Lung microvascular endothelial cell (primary cell): ENCODE measurements at regions not wholly inside any gene's neighbourhood (a gene's known extent, or its start where the extent isn't known, plus 50 kb on each side); places are given as distances from the start of the nearest gene placed in this dataset.
"Not testable (repeated sequence)": the region's sequence is repeated elsewhere in the genome, so short reads cannot be mapped to it uniquely, and the experiment has no call there.

Experiments used
- DNase-seq, 2 donors: peaks; one replicate each; pipeline versions ENCODE4 v3.0.0 to v3.0.0-alpha.2; 2010; ENCODE audit warnings: low read depth in 2 of 2

DNA sequence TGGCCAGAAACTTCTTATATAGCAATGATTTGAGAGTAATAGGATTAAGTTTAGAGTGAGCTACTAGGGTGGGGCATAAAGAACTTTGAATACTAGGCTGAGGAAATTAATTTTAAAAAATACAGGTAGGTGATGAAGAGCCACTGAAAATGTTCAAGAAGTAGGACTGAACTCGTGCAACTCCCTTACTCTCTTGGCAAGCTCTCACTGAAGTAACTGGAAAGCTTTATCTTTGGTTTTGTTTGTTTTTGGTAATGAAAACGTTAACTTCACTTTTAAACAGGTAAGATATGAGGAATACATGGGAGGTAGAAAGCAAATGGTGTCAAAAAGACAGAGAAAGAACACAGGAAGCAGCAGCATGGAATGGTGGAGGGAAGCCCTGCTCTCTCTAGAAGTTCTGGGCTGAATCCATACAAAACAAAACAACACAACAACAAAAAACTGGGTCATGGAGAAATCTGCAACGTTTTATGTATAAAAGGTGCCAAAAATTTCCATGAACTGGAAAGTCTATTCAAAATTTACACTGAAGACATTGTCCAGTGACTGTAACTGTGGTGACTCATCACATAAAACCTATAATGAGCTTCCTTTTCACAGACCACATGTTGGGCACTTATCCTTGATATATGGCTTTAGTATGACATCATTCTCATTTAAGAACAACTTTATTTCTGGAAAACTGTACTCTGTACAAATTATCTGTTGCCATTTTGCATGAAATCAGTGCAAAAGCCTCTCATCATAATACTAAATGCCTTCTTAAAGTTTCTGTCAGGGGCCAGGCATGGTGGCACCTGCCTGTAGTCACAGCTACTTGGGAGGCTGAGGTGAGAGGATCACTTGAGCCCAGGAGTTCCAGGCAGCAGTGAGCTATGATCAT, 91.2 kb upstream of the CHD1 start:
- DNase-seq = peak; percentile 91

DNA sequence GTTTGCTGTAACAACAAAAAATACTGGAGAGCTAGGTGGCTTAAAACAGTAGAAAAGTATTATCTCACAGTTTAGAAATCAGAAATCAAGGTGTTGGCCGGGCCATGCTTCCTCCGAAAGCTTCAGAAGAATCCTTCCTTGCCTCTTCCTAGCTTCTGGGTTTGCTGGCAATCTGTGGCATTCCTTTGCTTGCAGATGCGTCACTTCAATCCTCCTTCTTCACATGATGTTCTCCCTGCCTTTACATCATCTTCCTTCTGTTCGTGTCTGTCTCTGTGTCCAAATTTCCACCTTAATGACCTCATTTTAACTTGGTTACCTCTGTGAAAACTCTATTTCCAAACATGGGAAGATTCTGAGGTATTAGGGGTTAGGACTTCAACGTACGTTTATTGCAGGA, 90.4 kb upstream of the CHD1 start:
- no peak for DNase-seq

DNA sequence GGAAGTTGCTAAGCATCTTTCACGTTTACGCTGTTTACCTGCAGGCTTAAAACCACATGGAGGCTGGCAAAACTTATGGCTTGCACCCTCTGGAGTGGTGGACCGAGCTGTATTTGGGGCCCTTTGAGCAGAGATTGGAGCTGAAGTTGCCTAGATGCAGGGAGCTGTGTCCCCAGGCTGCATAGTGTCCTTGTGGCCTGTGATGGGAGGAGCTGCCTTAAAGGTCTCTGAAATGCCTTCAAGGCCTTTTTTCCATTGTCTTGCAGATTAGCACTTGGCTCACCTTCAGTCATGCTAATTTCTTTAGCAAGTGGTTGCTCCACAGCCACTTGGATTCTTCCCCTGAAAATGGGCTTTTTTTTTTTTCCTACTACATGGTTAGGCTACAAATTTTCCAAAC, 81.5 kb upstream of the CHD1 start:
- no peak for DNase-seq

GRCh38 chr5:99008009-99008408, 79.2 kb upstream of the CHD1 start:
- not testable (repeated sequence) for DNase-seq

DNA sequence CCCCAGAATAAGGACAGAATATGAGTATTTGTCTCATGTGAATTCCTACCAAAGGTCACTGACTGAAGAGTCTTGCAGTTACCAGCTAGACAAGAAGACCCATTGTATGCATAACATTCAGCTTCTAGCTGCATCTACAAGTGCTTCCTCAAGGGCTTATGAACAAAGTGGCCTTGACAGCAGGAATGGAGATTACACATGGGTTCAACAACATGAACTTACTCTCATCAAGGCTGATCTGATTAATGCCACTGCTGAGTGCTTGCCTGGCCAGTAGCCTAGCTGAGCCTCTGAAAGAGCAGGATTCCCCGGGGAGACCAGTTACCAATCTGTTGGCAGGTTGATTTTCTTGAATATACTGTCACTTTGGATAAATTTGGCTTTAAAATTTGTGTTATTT, 76.7 kb upstream of the CHD1 start:
- no peak for DNase-seq

DNA sequence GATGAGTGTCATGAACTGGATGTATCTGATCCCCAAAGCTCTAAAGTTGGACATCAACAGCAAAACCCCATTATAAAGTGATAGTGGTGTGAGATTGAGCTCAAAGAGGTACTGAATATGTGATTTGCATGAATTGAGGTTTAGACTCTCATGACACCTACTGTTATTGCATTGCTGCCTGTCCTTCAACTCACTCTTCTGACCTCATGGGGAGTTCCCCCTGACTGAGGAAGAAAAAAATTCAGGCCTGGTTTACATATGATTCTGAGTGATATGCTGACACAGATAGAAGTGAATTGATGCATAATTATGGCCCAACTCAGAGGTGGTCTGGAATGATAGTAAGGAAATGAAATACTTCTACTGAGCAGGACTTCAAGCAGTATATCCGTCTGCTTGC, 76.2 kb upstream of the CHD1 start:
- no peak for DNase-seq

DNA sequence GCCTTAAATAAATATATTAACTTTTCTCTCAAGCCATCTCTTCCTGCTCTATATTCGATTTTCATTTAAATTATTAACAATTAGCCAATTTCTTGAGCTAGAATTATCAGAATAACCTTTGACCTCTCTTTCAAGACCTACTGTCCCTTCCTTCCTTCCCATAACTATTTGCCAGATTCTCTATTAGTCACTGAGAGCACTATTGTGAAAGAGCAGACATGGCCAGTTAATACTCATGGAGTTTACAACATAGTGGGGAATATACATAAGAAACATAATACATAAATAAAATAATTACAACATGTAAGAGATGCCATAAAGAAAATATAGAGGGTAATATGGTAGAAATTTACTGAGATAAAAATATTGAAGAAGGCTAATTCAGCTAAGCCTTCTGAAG, 72.1 kb upstream of the CHD1 start:
- DNase-seq = peak; percentile 5 to 52

GRCh38 chr5:99000221-99000620, 71.4 kb upstream of the CHD1 start:
- no peak for DNase-seq

- no peak for DNase-seq
These were observed 70.8 kb upstream of the CHD1 start for GRCh38 chr5:98999631-99000030.

- DNase-seq = no peak
These were observed 68.2 kb upstream of the CHD1 start for GRCh38 chr5:98997000-98997399.

- no peak for DNase-seq
These were observed 65.8 kb upstream of the CHD1 start for GRCh38 chr5:98994611-98995010.

DNA sequence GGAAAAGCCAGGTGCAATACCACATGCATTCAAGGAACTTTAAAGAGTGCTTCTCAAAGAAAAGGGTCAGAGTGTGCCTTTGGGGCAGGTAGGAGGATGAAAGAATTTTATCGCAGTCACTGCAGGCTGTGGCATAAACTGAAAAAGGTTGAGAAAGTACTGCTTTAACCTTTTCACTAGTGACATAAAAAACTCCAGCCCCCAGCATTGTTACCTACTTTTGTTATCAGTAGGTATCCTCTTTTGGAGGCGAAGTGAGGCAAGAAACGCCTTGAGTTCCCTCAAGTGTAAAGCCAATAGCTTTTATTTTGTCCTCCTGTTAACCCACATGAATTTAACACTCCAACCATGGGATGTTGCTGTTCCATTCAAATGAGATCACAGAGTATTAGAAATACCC, 64.7 kb upstream of the CHD1 start:
- no peak for DNase-seq

- no peak for DNase-seq
These were observed 63.7 kb upstream of the CHD1 start for GRCh38 chr5:98992552-98992951.

DNA sequence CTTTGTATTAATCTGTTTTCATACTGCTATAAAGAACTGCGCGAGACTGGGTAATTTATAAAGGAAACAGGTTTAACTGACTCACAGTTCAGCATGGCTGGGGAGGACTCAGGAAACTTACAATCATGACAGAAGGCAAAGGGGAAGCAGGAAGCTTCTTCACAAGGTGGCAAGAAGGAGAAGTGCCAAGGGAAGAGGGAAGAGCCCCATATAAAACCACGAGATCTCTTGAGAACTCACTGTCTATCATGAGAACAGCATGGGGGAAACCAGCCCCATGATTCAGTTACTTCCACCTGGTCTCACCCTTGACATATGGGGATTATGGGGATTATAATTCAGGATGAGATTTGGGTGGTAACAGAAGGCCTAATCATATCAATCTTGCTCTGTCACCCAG, 60.9 kb upstream of the CHD1 start:
- DNase-seq = no peak

DNA sequence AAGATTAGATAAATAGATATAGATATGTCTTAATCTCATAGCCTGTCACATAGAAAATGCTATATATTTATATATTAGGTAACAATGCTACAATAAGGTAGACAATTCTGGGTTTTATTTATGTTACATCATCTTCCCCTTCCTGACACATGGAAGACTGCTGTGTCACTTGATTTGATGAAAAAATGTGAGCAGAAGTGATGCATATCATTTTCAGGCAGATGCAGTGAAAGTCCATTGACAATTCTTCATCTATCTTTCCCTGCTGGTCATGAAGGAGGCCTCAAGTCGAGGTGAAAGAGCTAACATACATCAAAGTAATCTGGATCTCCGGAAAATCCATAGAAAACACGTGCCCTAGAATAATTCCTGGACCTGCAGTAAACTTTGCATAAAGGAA, 57.8 kb upstream of the CHD1 start:
- DNase-seq = no peak

DNA sequence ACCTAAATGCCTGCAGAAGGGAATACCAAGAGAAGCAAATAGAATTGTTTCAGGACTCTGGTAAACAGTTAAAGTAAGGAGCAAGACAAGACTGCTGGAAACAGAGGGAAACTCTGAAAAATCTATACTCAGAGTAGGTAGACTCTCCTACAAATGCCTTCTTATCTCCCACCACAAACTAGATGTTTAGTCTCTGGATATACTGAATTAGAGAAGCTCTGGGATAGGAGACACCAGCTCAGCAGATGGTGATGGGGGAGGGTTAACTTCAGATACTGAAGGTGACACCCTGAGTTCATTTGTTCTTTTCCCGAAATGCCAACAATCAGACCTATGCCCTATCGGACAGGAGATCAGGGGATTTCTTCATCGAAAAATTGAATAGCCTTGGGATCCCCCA, 54.1 kb upstream of the CHD1 start:
- no peak for DNase-seq
